Right lobe of liver (tissue), 4 donors: ENCODE measurements at regions not wholly inside any gene's neighbourhood (a gene's known extent, or its start where the extent isn't known, plus 50 kb on each side); places are given as distances from the start of the nearest gene placed in this dataset.

Experiments used
- POLR2A ChIP-seq: fragments of 450-650 bp; IDR thresholded peaks from one replicate; pipeline ENCODE4 v1.6.1; 2017; ENCODE audit warnings: antibody characterized with exemption, mild to moderate bottlenecking
- TF ChIP-seq, protein P1 (sequence below), 4 donors: fragments of 200-600 bp in 3 of 4; fragments of 450-650 bp in 1 of 4; IDR thresholded peaks; one replicate each; pipeline versions ENCODE4 v1.5.1 to v1.8.0; 2016 to 2022; ENCODE audit warnings: antibody characterized with exemption in 4 of 4, mild to moderate bottlenecking in 2 of 4
- donor health status: DM: no; HTN: no; CAD: no.
- donor health status: DM: no; HTN: no; CAD: no.
- donor health status: DM: no; HTN: yes; CAD: no.

- TF ChIP-seq, protein P1, sequence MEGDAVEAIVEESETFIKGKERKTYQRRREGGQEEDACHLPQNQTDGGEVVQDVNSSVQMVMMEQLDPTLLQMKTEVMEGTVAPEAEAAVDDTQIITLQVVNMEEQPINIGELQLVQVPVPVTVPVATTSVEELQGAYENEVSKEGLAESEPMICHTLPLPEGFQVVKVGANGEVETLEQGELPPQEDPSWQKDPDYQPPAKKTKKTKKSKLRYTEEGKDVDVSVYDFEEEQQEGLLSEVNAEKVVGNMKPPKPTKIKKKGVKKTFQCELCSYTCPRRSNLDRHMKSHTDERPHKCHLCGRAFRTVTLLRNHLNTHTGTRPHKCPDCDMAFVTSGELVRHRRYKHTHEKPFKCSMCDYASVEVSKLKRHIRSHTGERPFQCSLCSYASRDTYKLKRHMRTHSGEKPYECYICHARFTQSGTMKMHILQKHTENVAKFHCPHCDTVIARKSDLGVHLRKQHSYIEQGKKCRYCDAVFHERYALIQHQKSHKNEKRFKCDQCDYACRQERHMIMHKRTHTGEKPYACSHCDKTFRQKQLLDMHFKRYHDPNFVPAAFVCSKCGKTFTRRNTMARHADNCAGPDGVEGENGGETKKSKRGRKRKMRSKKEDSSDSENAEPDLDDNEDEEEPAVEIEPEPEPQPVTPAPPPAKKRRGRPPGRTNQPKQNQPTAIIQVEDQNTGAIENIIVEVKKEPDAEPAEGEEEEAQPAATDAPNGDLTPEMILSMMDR (IDR thresholded peaks at IDR 0.05) = no peak
- TF ChIP-seq POLR2A = no peak
Measured at GRCh38 chr5:163310997-163311396, 126.4 kb upstream of the CCNG1 start.
